ENCODE measurements at regions not wholly inside any gene's neighbourhood (a gene's known extent, or its start where the extent isn't known, plus 50 kb on each side); places are given as distances from the start of the nearest gene placed in this dataset.

DNA sequence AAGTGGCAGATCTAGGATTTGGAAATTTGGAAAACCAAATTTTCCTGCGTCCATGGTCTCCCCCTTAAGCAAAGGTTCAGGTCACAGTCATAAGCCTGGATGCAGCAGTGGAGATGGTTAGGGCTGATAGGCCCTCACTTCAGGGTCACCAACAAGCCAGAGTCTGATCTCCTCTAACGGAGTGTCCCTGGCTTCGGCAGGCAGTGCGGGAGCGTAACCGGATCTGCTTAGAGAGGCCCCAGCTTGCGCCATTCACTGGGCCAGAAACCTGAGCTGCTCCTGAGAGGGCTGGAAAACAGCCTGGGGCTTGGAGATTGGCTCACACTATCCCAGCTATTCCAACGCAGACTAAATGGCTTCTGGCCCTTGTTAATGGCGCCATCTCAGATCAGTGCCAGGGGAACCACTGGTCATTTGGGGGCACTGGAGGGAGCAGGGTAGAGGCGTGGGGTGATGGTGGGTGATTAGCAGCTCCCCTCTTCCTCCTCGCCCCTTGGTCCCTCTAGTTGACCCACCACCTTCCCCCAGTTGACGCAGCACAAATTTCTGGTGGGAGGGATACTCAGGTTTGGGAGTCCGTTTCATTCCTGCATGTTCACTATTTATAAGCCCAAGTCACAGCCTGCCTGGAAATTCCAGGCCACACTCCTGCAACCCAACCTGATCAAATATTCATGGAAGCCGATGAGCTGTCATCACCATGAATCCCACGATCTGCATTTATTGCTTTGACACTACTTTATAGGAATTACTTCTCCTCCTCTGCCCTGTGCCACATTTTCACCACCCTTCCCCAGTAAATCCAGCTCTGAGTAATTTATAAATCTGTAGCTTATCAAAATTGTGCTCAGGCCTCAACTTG, 134.6 kb upstream of the CPEB4 start (continued):
- TF ChIP-seq ZNF556 (CRISPR knock-in tag; IDR thresholded peaks at IDR 0.05; ENCODE audit: borderline replicate concordance) = no peak; the same call in 1 of the 2 replicates
- no peak for TF ChIP-seq LRRFIP1 (CRISPR knock-in tag; conservative IDR thresholded peaks at IDR 0.05)
- TF ChIP-seq MBNL3 (CRISPR knock-in tag; conservative IDR thresholded peaks at IDR 0.05) = no peak
- no peak for TF ChIP-seq ZNF792 (CRISPR knock-in tag; IDR thresholded peaks at IDR 0.05)
- TF ChIP-seq BRF2 (CRISPR knock-in tag; IDR thresholded peaks at IDR 0.05) = no peak
- TF ChIP-seq TEAD3 (CRISPR knock-in tag; optimal IDR thresholded peaks at IDR 0.05; ENCODE audit: borderline replicate concordance) = peak; percentile 46
- TF ChIP-seq HNRNPL (IDR thresholded peaks at IDR 0.05; ENCODE audit: low read depth, low read length) = no peak
- TF ChIP-seq MTF2 (CRISPR knock-in tag; IDR thresholded peaks at IDR 0.05; ENCODE audit: borderline replicate concordance) = no peak
- peak; percentile 95 for TF ChIP-seq NAIF1 (CRISPR knock-in tag; IDR thresholded peaks at IDR 0.05; ENCODE audit: borderline replicate concordance)
- TF ChIP-seq IKZF1 (IDR thresholded peaks at IDR 0.05) = no peak
- no peak for TF ChIP-seq POLR2A (IDR thresholded peaks at IDR 0.05; ENCODE audit: insufficient read depth in 1 of 2, low read depth in 2 of 2, low read length in 2 of 2)
- no peak for TF ChIP-seq ZNF558 (CRISPR knock-in tag; IDR thresholded peaks at IDR 0.05; ENCODE audit: borderline replicate concordance)
- no peak for TF ChIP-seq ZNF678 (CRISPR knock-in tag; IDR thresholded peaks at IDR 0.05)
- no peak for TF ChIP-seq KDM6A (CRISPR knock-in tag; IDR thresholded peaks at IDR 0.05; ENCODE audit: low read depth)
- TF ChIP-seq MLXIP (CRISPR knock-in tag; IDR thresholded peaks at IDR 0.05; ENCODE audit: borderline replicate concordance) = no peak
- TF ChIP-seq, protein P1, sequence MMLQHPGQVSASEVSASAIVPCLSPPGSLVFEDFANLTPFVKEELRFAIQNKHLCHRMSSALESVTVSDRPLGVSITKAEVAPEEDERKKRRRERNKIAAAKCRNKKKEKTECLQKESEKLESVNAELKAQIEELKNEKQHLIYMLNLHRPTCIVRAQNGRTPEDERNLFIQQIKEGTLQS (CRISPR knock-in tag; IDR thresholded peaks at IDR 0.05) = no peak
- TF ChIP-seq SRSF1 (optimal IDR thresholded peaks at IDR 0.05; ENCODE audit: low read depth, low read length) = no peak
- TF ChIP-seq ZNF282 (IDR thresholded peaks at IDR 0.05; ENCODE audit: partially characterized antibody) = no peak
- TF ChIP-seq CENPBD1 (CRISPR knock-in tag; IDR thresholded peaks at IDR 0.05; ENCODE audit: borderline replicate concordance, low read depth) = no peak
- no peak for TF ChIP-seq SMAD1 (CRISPR knock-in tag; IDR thresholded peaks at IDR 0.05; ENCODE audit: borderline replicate concordance, low read depth)

All from HepG2 (cell line).